MCF 10A (cell line): ENCODE measurements at regions not wholly inside any gene's neighbourhood (a gene's known extent, or its start where the extent isn't known, plus 50 kb on each side); places are given as distances from the start of the nearest gene placed in this dataset.

Experiments
- BruUV-seq: library from RNA; stranded (reverse); fragments of 400-500 nt; replicated peaks from 2 replicates; lab custom pipeline; 2021; lab: Mats Ljungman, UMichigan
- CTCF ChIA-PET: fragments of 300-600 bp; sonication (Branson Sonifier 250); formaldehyde crosslinking; extraction: SDS; loops from one replicate; lab custom pipeline; 2021; ENCODE audit warnings: antibody characterized with exemption, inconsistent platforms; lab: Yijun Ruan, JAX
- POLR2A ChIA-PET: fragments of 300-600, 350-650 bp; sonication (Branson Sonifier 250); formaldehyde crosslinking; extraction: SDS; loops from one replicate; lab custom pipeline; 2020; ENCODE audit warnings: antibody characterized with exemption, inconsistent platforms; lab: Yijun Ruan, JAX
- DNase-seq: peaks from one replicate; pipeline ENCODE4 v3.0.0-alpha.2; 2018; ENCODE audit not compliant: unreplicated experiment
- H3K27ac Mint-ChIP-seq: one replicate; pipeline ENCODE4 v1.8.0; 2022; ENCODE audit warnings: mild to moderate bottlenecking, low read depth, mixed read lengths; ENCODE audit not compliant: unreplicated experiment
- H3K27me3 Mint-ChIP-seq: one replicate; pipeline ENCODE4 v1.8.0; 2022; ENCODE audit warnings: mixed read lengths; ENCODE audit not compliant: insufficient read depth, unreplicated experiment
- H3K36me3 Mint-ChIP-seq: one replicate; pipeline ENCODE4 v1.8.0; 2022; ENCODE audit warnings: mild to moderate bottlenecking, moderate library complexity, mixed read lengths; ENCODE audit not compliant: insufficient read depth, unreplicated experiment
- H3K4me1 Mint-ChIP-seq: one replicate; pipeline ENCODE4 v1.8.0; 2022; ENCODE audit warnings: mixed read lengths; ENCODE audit not compliant: insufficient read depth, unreplicated experiment
- H3K4me3 Mint-ChIP-seq: one replicate; pipeline ENCODE4 v1.8.0; 2022; ENCODE audit warnings: mild to moderate bottlenecking, moderate library complexity, mixed read lengths; ENCODE audit not compliant: unreplicated experiment
- H3K9me3 Mint-ChIP-seq: one replicate; pipeline ENCODE4 v1.8.0; 2022; ENCODE audit warnings: mixed read lengths; ENCODE audit not compliant: unreplicated experiment
- CTCF ChIP-seq: fragments of 200-600 bp; IDR thresholded peaks from one replicate; pipeline ENCODE4 v1.8.0; 2022; ENCODE audit warnings: antibody characterized with exemption, mild to moderate bottlenecking; ENCODE audit not compliant: unreplicated experiment
- intact Hi-C: fragments of 100-400 bp; cut with micrococcal nuclease; formaldehyde crosslinking; loops from 2 replicates; pipeline ENCODE4 v1.14.1; 2022

GRCh38 chr2:37792366-37792765 is 120.9 kb upstream of the CDC42EP3 start:
- Mint-ChIP-seq H3K4me1 (peaks cover 44% of the 10 kb centered on the region), H3K9me3 (peaks cover 7% of the 10 kb centered on the region), H3K36me3 (no peaks in the 10 kb centered on the region), H3K27me3 (no peaks in the 10 kb centered on the region), H3K4me3 (no peak overlapping the region), H3K27ac (no peak overlapping the region)
- CTCF ChIA-PET: interaction anchor here (0.6 kb wide), 1 partner anchor 99 kb away, joined by 3 read pairs; no protein-coding TSS in a partner anchor
- TF ChIP-seq CTCF: no peak
- intact Hi-C loops: no loop called here
- no peak for DNase-seq
- POLR2A ChIA-PET: no interaction called here
- no TSS peak for BruUV-seq

GRCh38 chr2:37793004-37793403 is 121.6 kb upstream of the CDC42EP3 start:
- intact Hi-C loops: no loop called here
- Mint-ChIP-seq H3K4me1 (peaks cover 44% of the 10 kb centered on the region), H3K27me3 (no peaks in the 10 kb centered on the region), H3K27ac (no peak overlapping the region), H3K36me3 (no peaks in the 10 kb centered on the region), H3K9me3 (peaks cover 7% of the 10 kb centered on the region), H3K4me3 (no peak overlapping the region)
- no peak for TF ChIP-seq CTCF
- no TSS peak for BruUV-seq
- ChIA-PET CTCF (interaction anchor here (0.6 kb wide), 2 partner anchors 100 to 466 kb away, joined by 3 to 4 read pairs; no protein-coding TSS in a partner anchor), POLR2A (no interaction called here)
- no peak for DNase-seq

- Mint-ChIP-seq H3K27me3 (no peaks in the 10 kb centered on the region), H3K9me3 (peaks cover 7% of the 10 kb centered on the region), H3K4me3 (no peak overlapping the region), H3K27ac (no peak overlapping the region), H3K4me1 (peaks cover 40% of the 10 kb centered on the region), H3K36me3 (no peaks in the 10 kb centered on the region)
- BruUV-seq: no TSS peak
- POLR2A ChIA-PET: interaction anchor here (0.8 to 3.7 kb wide), 4 partner anchors 7 to 125 kb away, joined by 3 to 15 read pairs (median 4); no protein-coding TSS in a partner anchor
- CTCF ChIA-PET: interaction anchor here (0.5 to 1.1 kb wide), 7 partner anchors 19 to 380 kb away, joined by 3 to 7 read pairs (median 4); no protein-coding TSS in a partner anchor
- no peak for DNase-seq
- intact Hi-C loops: no loop called here
- no peak for TF ChIP-seq CTCF
These were observed 123.3 kb upstream of the CDC42EP3 start for GRCh38 chr2:37794717-37795116.

- peaks cover 33% of the 10 kb centered on the region for H3K4me1 Mint-ChIP-seq
- DNase-seq: no peak
- H3K36me3 Mint-ChIP-seq: no peaks in the 10 kb centered on the region
- H3K4me3 Mint-ChIP-seq: no peak overlapping the region
- ChIA-PET POLR2A (interaction anchor here (0.5 to 3.7 kb wide), 4 partner anchors 8 to 125 kb away, joined by 3 to 15 read pairs (median 4); no protein-coding TSS in a partner anchor), CTCF (interaction anchor here (0.6 to 1.3 kb wide), 7 partner anchors 12 to 399 kb away, joined by 3 to 7 read pairs (median 4); no protein-coding TSS in a partner anchor)
- peaks cover 7% of the 10 kb centered on the region for H3K9me3 Mint-ChIP-seq
- no peaks in the 10 kb centered on the region for H3K27me3 Mint-ChIP-seq
- BruUV-seq: no TSS peak
- peak overlapping the region; percentile 88 for H3K27ac Mint-ChIP-seq
- TF ChIP-seq CTCF: no peak
- intact Hi-C loops: no loop called here
These were observed 124.0 kb upstream of the CDC42EP3 start for GRCh38 chr2:37795456-37795855.
